NCI-H2107 treated with DMSO at 0.1 percent for 48 hours (cell line): ENCODE measurements at regions not wholly inside any gene's neighbourhood (a gene's known extent, or its start where the extent isn't known, plus 50 kb on each side); places are given as distances from the start of the nearest gene placed in this dataset.

Experiments used
- DNase-seq: peaks from one replicate; lab custom pipeline; 2025; ENCODE audit not compliant: unreplicated experiment; lab: John Stamatoyannopoulos, UW

DNA sequence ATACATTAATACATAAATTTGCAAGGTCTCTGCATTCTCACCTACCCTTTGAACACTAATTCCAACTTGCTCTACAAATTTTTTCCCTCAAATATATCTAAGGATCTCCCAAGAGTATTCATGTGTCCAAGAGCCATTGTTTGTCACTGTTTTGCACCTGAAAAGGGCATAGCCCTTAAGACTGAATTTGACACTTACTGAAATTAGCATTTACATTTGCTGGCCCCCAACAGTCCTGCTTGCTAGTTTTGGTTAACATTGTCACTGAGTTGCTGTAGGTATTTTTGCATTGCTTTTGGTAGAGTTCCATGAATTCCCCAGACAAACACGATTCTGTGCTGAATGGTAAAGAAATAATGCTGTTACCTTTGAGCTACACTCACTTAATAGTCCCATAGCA is 57.3 kb downstream of the KCNA4 start:
- DNase-seq: no peak

DNA sequence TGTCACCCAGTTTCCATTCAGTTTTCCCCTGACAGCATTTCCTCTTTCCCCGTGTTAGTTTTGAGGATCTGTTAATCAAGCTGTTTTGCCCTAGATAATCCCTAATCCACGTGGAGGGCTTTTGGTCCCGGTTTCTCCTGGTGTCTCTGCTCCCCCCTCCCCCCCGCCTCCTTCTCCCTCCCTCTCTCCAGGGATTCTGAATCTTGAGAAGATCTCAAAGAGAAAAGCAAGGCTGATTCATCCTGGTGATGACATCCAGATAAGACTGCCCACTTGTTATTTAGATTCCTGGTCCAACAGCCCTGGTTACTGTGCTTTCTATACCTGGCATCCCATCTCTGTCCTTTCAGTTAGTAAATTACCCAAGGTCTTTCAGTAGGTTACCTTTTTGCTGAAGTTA is 59.4 kb downstream of the KCNA4 start:
- no peak for DNase-seq

DNA sequence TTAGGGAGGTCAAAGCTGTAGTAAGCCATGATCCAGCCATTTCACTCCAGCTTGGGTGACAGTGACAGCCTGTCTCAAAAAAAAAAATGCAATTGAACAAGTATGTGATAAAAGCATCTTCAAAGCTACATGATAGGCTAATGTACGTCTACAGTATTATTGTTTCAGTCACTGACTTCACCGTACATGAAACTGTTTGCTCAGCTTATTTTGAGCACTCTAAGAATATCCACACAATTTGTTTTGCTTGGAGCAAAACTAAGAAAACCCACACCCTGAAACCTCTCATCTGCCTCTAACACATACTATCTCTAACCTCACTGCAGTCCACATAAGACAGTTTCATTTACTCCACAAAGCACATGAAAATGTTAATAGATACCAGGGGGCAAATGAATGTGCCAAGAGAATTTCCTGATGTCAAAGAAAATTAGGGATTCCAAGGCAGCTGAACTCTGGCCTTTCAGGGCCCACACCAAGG is 60.7 kb downstream of the KCNA4 start:
- DNase-seq: no peak

DNA sequence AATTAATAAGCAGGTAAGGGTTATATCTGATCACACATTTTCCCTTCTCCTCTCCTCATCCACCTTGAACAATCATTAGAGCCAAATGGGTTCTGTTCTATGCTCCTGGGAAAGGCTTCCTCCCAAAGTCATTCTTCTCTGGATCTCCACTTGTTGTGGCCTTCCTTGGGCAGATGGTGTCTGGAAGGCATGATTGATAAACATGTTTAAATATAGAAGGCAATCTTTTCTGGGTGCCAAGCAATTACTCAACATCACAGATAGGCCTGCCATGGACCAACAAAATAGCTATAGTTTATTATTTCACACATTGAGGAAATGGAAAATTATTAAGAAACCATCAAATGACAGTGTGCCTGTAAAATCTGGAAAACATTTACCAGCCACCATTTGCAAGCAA is 73.5 kb downstream of the KCNA4 start:
- no peak for DNase-seq

DNA sequence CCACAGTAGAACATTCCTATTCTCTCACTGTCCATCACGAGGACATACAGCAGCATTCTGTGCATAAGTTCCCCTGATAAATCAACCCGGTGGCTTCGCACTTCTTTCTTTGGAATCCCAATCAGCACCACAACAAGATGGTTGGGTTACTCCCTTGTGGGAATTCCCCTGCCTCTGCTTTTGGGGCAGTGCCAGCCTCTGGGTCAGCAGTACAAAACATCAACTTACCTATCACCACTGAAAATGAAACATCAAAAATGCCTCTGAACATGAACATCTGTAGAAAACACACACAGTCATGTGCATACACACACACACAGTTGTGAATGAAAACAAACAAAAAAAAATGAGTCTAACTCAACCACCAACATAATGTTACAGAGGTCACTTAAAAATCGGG is 79.3 kb downstream of the KCNA4 start:
- DNase-seq: no peak

DNA sequence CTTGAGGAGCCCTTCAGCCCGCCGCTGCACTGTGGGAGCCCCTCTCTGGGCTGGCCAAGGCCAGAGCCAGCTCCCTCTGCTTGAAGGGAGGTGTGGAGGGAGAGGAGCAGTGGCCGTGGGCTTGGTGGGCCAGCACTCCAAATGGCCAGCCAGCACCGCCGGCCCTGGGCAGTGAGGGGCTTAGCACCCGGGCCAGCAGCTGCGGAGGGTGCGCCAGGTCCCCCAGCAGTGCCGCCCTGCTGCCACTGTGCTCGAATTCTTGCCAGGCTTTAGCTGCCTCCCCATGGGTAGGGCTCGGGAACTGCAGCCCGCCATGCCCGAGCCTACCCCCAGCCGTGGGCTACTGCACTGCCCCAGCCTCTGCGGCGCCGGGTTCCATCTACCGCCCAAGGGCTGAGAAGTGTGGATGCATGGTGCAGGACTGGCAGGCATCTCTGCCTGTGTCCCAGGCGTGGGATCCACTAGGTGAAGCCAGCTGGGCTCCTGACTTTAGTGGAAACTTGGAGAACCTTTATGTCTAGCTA is 82.7 kb downstream of the KCNA4 start:
- no peak for DNase-seq

DNA sequence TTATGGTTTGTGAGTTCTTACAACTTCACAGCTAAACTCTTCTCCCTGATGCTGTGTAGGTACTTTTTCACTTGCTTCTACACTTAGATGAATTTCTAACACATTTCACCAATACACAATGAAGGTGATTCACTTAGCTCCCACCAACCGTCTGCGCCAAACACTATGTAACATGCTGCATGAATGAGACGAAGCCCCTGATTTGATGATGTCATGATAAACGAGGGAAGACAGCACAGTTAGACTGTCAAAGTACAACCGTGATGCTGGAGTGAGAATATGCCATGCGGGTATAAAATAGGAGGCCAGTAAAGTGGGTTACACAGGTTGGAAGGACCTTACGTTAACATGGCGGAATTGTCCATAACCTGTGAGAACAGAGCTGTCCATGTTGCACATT is 100.8 kb downstream of the KCNA4 start:
- DNase-seq: no peak

DNA sequence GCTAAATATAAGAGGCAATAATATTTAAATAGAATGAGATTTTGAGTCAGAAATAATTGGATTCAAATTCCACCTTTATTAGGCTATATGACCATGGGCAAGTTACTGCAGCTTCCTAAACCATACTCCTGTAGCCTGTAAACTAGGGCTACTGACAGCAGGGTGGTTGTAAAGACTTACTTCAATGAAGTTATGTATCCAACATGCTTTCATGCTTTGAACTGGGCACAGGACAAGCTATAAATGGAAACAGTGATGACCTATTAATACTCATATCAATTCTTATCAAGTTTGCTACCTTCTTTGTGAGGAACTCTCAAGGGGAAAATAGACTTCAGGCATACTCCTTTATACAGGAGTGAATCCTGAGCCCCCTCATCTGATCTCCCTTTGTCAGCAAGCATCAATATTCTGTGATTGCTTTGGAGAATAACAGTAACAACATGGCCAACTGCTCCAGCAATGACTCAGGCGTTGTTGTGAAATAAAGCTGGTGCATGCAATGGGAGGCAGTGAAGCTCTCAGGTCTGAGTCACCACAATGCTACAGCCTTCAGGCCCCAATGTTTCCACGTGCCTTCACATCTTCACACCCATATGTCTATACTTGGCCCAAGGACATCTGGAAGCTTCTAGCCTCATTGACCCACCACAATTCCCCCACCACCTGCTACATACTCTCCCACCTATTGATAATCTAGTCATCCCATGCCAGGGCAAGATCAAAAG is 102.5 kb downstream of the KCNA4 start:
- no peak for DNase-seq

DNA sequence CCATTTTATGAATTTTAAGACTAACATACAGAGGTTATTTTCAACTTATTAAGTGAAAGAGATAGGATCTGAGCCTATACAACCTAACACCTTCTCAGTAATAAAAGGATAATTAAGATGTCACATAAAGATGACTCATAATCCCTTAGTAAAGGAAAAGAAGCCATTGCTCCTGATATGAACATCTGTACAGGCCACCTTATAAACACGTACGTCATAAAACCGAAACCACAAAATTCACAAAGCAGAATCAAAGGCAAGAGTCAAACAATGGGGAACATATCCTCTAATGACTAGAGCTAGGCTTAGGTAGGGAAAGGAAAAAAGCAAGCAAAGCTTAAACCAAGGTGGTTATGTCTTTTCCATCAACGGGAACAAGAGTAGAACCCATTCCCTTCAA is 103.5 kb downstream of the KCNA4 start:
- no peak for DNase-seq

DNA sequence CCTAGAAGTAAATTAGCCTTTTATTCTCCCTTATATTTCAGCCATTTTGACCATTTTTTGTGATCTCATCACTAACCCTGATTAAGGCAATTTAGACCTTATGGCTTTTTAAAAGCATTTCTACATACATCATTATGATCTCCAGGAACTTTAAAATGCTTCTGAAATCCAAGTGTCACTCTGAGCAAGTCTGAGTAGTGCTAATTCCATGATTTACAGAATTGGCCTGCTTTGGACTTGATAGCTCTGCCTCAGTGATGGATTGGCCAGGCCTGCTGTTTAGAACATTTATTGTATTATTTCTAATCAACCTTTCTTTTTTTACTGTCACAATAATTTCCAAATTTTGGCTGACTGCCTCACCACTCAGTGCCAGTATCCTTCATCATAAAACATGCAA is 116.4 kb downstream of the KCNA4 start:
- no peak for DNase-seq

DNA sequence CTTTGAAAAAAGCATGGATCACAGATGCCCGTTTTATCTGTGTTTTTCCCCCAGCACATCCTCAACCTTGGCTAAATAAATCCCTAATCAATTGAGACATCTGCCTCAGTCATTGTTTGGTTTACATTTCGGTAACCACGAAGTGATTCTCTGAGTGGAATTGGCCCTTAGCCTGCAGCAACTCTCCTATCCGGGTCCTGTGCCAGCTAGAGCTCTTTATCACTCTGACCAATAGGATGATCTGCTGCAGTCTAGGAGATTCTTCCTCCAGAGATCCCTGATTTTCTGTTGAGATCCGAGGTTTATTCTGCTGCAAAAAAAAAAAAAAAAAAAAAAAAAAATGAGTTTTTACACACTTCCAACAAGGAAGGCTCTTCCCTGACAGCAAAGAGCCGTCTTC is 137.3 kb downstream of the KCNA4 start:
- no peak for DNase-seq

DNA sequence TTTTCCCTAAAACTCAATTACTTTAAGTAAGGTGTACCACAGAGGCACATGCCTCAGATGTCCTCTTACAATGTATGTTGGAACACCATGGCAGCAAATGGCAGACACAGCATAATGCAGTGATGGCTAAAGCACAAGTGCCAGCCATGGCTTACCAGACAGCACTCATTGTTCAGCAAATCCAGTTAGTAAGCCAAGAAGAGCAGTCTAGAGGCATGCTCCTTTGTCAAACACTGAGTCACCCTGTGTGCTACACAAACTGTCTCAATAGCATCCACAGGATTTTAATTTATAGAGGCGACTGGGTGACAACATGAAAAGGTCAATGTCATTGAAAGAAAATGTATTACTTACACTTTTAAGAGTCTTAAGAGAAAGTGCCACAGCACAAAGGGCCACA is 140.6 kb downstream of the KCNA4 start:
- DNase-seq: no peak

DNA sequence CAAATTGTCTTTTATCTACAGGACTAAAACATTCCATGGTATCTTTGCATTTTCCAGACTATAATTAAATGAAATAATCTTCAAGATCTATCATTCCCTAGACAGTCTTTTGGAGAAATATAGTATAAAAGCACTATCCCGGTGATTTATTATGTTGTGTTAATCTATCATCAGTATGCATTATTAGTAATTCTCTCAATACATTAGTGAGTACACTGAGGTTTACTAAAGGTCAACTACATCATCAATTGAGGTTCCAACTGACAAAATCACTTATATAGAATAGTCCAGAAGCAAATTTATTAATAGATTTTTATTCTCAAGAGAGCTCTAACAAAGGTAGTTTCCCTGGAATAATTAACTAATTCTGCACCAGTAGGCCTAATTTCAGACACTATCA is 169.6 kb downstream of the KCNA4 start:
- no peak for DNase-seq

DNA sequence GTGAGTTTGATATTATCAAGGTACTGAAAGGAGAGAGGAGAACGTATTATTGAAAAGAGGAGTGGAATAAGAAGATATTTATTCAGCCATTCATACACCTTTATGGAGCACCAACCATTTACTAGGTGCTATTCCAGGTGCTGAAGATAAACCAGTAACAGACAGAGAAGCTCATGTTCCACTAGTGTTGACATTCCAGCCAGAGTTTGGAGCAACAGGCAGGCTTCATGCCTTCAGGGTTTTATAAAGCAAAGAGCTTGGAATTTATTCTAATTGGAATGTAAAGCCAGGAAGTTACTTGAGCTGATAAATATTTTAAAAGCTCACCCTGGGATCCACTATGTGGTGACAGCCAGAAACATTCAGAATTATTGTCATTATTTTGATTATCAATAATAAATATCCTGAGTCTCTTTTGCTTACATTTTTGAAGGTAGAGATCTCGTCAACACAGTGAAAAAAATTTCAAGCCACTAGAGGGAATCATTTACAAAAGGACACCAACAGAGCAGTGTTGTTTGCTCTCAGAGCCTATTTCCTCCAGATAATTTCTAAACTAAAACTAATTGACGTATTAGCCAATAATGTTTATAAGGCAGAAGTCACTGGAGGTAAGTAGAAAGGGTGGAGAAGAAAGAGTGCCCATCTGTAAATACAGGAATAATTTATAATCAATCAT is 172.0 kb downstream of the KCNA4 start:
- DNase-seq: no peak

DNA sequence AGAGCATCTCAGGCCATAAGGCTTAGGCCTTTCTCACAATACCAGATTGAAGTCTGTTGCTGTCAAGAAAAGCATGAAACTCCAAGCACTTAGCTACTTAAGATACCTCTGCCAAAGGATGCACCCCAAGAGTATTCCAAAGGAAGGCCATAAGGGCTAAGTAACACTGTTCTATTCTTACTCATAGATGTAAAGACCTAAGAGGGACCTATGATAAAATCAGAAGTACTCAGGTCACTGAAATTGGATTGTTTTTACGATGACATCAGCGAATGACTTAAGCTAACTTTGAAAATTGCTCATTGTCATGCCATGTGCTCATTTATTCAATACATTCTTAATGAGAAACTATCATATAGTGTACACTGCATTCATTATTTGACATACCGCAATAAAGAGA is 172.8 kb downstream of the KCNA4 start:
- DNase-seq: no peak

DNA sequence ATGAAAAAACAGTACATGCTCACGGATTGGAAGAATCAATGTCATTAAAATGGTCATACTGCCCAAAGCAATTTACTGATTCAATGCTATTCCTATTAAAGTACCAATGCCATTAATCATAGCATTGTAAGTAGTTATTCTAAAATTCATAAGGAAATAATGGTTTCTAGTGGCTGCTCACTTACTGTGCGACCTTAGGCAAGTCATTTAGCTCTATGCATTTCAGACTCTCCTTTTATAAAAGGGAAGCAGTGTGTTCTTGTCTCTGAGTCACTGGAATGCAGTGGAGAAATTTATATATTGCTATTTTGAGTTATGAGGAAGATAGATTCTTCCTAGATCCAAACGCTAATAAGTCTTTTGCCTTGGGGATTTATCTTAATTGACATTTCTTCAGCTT is 174.8 kb downstream of the KCNA4 start:
- DNase-seq: no peak

DNA sequence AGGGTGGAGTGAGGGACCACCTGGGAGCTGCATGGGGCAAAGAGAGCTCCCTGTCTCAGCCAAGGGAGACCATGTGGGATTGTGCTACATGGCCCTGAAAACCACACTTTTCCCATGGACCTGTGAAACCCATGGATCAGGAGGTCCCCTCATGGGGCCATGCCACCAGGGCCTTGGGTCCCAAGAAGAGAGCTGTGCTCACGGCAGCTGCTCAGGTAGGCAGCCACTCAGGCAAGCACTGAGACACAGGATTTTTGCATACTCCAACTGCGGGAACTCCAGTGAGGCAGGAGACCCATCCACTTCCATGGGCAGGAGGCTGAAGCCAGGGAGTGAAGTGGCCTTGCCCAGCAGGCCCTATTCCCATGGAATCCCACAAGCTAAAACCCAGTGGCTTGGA is 190.0 kb downstream of the KCNA4 start:
- DNase-seq: no peak

DNA sequence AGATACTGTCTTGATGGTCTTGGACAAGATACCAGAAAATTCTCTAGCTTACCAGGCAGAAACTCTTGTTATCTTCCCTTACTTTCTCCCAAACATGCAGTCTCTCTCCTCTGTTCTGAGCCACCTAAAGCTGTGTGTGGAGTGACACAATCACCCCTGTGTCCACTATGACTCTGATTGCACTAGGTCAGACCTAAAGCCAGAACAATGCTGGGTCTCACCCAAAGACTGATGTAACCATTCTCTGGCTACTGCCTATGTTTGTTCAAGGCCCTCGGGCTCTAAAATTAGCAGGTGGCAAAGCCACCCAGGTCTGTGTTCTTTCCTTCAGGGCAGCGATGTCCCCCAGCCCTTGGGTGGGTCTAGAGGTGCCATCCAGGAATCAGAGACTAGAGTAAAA is 200.5 kb downstream of the KCNA4 start:
- no peak for DNase-seq

DNA sequence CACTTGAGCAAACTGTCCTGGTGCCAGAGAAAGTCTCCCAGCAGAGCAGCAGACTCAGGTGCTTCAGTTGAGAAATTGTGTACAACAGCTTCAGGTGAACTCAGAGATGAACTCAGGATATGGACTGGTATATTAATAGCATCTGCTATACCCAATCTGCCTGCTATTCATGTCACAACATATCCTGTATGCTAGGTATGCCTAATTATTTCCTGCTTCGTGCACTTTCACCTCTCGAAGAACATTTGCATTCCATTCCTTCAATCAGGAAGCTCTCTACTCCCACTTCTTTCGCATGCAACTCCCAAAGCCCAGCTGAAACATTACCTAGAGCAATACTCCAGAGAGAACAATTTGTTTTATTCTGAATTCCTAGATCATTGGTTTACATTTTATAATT is 207.7 kb downstream of the KCNA4 start:
- no peak for DNase-seq

DNA sequence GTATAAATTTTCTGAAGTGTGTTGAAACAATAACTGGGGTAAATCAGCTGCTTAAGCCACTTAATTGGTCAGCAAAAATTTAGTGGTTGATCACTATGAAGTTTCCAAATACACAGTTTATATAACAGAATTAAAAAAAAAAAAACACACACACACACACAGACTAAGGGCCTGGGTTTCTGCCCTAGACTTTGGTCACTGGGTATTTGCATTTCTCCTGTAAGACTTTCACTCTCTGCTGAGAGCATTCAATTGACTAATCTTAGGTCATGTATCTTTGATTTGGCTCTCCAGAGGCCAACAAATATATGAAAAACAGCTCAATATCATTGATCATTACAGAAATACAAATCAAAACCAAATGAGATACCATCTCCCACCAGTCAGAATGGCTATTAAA is 214.3 kb downstream of the KCNA4 start:
- no peak for DNase-seq

DNA sequence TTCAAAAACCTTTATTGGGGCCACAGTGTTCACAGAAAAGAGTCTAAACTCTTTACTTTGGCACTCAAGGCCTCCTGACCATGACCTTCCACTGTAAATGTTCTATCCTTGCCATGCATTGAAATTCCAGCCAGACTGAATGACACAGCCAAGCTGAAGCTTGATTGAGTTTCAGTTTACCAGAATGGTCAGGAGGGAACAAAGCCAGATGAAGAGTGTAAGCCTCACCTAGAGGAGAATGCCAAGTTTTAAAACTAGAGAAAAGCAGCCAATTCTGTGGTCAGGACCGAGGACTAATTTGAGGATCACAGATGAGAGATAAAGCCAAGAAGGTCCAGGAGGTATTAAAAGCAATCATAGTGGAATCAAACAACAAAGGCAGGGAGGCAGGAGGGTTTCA is 215.3 kb downstream of the KCNA4 start:
- no peak for DNase-seq

DNA sequence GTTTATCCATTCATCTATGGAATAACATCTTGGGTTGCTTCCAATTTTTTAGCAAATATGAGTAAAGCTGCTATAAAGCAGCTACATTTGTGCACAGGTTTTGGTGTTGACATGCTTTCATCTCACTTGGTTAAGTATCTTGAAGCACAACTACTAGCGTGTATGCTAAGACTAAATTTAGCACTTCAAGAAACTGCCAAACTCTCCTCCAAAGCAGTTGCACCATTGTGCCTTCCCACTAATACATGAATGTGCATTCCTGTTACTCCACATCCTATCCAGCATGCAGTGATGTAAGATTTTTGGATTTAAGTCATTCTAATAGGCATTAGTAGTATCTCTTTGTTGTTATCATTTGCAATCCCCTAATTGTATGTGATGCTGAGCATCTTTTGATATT is 230.7 kb downstream of the KCNA4 start:
- no peak for DNase-seq

DNA sequence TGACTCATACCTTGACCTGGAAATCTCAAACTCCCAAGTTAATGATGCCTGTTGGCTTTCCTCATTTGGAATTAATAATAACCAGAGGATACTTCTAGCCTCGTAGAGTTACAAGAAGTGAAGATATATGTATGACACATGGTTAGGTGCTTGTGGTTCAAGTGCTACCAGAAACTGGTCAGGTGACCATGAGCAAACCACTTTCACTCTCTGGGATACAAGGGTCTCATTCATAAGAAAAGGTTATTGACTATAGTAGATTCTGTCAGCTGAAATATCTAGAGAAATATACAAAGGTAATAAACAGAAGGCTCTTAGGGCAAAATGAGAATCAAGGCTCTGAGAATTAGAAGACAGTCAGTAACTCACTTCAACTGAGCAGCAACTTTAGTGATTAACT is 233.3 kb downstream of the KCNA4 start:
- no peak for DNase-seq
